GM21526 (cell line): ENCODE measurements at regions not wholly inside any gene's neighbourhood (a gene's known extent, or its start where the extent isn't known, plus 50 kb on each side); places are given as distances from the start of the nearest gene placed in this dataset.
"Not testable (repeated sequence)": the region's sequence is repeated elsewhere in the genome, so short reads cannot be mapped to it uniquely, and the experiment has no call there.

ENCODE experiments used
- ATAC-seq: cut with Tn5 transposase; IDR thresholded peaks from one replicate; pipeline ENCODE4 v1.9.1; 2021; ENCODE audit warnings: moderate library complexity; ENCODE audit not compliant: unreplicated experiment, low FRiP score

DNA sequence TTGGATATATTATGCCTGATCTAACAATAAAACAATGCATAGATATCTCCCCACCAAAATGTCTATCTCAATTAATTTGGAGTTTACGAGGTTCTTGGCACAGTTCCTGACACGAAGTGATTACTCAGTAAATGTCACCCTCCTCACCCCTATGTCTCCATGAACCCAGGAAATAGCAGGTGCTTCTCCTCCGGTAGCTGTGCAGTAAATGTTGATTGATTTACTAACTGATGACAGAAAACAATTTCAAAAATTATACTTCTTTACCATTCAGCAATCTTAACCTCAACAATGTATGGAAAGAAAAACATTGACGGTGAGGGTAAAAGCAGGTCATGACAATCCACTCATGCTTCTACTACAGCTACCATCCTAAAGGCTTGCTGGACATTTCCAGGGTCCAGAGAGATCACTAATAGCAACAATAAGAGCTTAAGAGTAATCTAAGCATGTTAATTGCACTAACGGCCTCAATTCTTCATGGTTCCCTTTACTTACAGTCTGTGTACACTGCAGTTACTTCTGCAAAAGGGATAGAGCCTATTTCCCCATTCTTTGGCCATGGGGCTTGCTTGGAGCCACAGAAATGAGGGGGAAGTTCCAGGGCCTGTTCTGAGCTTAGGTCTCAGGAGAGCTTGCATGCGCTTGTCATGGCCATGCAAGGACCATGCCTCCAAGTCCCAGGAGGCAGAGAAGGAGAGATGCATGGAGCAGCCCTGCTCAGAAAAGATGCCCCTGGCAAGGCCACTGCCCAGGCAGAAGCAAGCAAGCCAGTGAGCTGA is 222.6 kb downstream of the ATP6V0E2 start:
- not testable (repeated sequence) for ATAC-seq

DNA sequence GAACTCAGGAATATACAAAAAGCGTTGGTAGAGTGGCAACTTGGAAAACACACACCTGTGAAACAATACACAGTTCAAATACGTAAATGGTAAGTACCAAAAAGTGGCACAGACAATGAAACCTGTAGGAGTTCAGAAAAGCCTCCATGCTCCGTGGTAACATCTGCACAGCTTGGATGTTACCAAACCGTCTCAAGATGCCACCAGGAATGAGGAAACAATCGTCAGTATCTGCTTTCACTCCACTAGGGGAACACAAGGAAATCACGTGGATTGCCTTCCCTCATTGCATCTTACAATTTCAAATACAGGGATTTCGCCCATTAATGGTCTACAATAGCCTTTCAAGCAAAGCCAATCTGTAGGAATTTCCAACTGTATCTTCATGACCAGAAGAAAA is 224.6 kb upstream of the LRRC61 start:
- not testable (repeated sequence) for ATAC-seq

DNA sequence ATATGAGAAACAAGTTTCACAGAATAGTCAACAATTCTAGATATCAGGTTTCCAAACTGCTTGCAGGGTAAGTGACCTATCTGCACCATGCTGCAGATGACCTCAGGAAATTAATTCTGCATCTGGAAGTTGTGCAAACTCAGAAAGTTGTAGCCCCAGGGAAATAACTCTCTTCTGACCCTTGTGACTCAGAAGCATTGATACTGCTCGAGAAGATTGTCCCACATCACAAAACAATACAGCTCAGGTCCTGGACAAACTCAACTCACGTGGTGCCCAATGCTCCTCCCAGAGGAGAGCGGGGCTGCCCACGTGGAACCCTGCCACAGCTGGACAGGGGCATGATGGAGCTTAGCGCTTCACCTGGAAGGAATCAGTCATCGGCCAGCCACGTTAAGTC is 221.9 kb upstream of the LRRC61 start:
- ATAC-seq, result not testable (repeated sequence)

DNA sequence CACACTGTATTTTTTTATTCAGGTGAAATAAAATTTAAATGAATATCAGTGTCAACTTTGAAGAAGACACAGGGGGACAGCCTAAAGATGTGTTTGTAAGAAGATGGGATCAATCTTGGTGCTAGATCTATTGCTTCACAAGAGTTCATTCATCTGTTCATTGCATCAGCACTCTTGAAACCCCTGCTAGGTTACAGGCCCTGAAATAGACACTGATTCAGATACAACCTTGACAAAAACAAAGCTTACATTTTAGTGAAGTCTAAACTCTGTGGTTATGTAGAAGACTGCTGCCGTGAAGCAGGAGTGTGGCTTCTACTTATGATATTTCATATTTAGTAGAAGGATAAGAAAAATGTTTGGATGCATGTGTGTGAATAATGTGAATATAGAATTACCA is 215.9 kb upstream of the LRRC61 start:
- not testable (repeated sequence) for ATAC-seq

DNA sequence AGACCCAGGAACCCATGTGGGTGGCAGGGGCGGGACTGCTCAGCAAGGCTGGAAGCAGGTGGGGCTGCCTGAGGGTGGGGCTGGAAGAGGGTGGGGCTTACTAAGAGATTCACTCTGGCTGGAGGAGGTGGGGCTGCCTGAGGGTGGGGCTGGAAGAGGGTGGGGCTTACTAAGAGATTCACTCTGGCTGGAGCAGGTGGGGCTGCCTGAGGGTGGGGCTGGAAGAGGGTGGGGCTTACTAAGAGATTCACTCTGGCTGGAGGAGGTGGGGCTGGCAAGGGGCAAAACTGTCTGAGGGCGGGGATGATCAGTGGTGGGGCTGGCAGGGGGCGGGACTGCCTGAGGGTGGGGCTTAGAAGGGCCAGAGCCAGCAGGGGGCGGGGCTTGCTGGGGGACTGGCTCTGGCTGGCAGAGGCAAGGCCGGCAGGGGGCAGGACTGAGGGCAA is 212.8 kb upstream of the LRRC61 start:
- not testable (repeated sequence) for ATAC-seq

DNA sequence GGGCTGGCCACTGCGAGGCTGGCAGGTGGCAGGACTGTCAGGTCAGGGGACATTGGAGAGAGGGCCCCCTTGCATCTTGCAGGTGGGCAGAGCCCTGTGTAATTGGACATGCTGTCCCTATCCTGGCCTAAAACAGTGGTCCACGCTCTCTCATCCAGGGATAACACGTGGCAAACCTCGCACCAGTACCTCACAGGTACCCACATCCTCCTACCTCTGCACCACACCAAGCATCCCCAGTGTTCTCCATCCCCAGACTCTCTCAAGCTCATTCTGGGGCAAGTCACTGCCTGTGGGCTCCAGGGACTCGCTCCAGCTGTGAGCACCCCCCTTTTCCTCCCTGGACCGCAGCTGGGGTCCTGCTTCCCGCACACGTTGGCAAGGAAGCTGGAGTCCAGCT is 212.3 kb upstream of the LRRC61 start:
- ATAC-seq, result not testable (repeated sequence)

DNA sequence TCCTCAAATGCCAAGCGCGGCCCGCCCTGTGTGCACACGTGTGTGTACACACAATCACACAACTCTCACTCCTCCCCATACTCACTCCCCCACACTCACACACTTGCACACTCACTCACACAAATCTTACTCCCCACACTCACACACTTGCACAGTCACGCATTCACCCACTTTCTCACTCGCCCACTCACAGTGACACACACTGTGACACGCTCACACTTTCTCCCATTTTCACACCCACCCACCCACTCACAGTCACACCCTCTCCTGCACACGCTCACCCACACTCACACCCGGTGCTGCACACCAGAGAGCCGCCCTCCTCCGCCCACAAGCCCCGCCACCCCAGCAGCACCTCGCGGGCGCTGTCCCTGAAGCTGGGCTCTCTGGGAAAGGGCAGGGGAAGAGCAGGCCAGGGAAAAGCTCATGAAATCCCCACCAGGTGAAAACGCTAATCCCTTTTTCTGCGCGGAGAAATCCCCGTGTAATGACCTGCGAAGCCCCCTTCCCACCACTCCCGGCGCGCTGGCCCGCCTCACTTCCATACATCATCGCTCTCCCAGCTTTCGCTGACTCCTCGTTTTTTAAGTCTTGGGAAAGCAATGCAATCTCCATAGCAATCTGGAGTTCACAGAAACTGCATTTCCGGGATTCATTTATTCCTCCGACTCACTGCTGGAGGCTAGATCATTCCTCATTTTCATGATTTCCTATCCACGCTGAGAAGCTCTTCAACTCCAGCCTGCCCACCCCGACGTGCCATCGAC is 211.6 kb upstream of the LRRC61 start:
- ATAC-seq, result not testable (repeated sequence)

DNA sequence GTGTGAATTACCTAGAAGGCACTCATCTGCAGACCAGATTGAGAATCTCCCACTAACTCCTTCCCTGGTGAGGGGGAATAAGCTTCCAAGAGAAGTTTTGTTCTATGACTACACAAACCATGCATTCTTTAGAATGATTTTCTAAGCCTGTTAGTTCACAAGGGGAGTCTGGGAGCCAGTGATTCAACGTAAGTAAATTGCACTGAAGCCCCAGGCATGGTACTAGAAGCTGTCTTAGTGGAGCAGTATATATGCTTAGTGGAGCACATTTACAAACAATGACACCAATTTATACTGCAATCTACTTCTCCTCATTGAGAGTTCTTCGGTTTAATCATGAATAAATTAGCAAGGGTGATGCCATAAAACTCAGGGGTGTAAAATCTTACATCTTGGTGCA is 209.9 kb upstream of the LRRC61 start:
- ATAC-seq, result not testable (repeated sequence)

DNA sequence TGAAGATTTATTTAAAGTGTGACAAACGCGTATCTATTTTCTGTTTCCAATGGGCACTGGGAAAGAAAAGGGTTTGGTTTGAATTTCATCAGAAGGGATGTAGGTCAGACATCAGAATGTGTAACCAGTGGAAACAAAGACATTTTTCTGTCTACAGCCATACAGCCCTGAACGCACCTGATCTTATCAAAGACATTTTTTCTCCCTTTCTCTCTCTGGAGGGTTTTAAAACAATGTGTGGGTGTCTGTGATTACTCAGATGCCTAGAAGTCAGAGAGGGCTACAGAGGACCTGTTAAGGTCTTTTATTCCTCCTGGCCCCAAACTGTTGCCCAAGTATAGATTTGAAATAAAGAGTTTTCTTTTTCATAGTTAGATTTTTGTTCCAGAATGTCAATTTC is 208.6 kb upstream of the LRRC61 start:
- ATAC-seq, result not testable (repeated sequence)

DNA sequence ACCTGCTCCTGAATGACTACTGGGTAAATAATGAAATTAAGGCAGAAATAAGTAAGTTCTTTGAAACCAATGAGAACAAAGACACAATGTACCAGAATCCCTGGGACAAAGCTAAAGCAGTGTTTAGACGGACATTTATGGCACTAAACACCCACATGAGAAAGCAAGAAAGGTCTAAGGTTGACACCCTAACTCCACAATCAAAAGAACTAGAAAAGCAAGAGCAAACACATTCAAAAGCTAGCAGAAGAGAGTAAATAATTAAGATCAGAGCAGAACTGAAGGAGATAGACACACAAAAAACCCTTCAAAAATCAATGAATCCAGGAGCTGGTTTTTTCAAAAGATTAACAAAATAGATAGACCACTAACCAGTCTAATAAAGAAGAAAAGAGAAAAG is 203.2 kb upstream of the LRRC61 start:
- ATAC-seq, result not testable (repeated sequence)

DNA sequence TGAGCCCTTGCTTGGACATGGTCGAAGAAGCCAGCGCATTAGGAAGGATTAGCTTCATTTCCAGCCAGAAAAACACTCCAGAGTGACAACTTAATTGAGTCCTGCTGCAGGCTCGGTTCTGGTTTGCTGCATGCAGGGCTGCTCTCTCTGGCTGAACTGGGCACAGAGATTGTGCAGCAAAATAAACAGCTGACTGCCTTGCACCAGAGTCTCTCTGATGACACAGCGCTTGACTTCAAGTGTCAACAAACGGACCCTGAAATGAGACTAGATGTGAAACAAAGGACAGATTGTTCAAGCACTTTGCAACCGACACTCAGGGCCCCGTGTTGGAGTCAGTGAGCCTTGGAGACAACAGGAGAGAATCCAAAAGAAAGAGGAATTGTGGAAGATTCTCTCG is 197.3 kb upstream of the LRRC61 start:
- not testable (repeated sequence) for ATAC-seq

DNA sequence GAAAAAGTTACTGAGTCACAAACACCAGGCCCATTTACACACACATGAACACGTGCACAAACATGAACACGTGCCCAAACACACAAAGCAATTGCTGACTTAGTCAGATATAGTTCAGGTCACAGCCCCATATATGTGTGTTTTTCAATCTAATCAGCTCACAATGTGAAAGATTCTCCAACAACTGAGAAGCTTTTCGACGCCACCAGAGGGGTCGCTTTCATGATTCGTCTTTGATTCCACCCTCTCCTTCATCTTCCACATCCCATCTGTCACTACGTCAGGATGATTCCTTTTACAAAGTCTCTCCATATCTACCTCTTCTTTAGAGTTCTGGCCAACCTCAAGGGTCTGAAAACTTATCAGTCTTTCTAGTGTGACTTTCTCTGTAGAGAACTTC is 188.7 kb upstream of the LRRC61 start:
- not testable (repeated sequence) for ATAC-seq

DNA sequence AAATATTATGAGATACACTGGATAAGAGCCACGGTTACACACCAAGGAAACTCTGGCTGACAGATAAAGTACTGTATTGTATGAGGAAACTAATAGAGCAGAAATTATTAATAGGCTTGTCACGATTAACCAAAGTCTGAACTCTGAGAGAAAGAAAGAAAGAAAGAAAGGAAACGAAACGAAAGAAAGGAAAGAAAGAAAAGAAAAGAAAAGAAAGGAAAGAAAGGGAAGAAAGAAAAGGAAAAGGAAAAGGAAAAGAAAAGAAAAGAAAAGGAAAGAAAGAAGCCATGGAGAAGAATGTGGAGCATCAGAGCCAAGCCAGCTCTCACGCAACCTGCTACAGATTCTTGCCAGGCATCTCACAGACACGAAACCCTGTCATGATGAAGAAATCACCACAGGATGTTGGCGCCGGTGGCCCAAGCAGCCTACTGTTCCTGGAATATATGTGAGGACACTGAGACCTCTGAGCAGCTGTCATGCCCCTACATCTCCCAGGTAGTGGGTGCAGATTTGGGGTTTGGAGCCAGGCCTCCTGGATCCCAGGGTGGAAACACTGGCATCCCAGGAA is 187.4 kb upstream of the LRRC61 start:
- ATAC-seq, result not testable (repeated sequence)

DNA sequence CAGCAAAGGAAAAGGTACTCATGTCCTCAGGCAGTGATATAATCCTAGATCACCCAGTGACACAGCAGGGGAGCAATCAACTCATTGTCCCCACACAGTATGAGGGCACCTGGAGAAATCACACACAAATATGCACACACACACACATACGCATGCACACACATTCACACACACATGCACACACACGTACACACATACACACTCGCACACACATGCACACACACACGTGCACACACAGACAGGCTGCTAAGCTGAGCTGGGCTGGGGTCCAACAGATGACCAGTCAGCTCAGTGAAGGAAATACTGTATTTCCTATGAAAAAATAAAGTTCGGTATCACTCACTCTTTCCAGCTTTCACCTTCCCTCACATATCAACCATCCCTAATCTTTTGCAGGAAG is 183.3 kb upstream of the LRRC61 start:
- not testable (repeated sequence) for ATAC-seq

DNA sequence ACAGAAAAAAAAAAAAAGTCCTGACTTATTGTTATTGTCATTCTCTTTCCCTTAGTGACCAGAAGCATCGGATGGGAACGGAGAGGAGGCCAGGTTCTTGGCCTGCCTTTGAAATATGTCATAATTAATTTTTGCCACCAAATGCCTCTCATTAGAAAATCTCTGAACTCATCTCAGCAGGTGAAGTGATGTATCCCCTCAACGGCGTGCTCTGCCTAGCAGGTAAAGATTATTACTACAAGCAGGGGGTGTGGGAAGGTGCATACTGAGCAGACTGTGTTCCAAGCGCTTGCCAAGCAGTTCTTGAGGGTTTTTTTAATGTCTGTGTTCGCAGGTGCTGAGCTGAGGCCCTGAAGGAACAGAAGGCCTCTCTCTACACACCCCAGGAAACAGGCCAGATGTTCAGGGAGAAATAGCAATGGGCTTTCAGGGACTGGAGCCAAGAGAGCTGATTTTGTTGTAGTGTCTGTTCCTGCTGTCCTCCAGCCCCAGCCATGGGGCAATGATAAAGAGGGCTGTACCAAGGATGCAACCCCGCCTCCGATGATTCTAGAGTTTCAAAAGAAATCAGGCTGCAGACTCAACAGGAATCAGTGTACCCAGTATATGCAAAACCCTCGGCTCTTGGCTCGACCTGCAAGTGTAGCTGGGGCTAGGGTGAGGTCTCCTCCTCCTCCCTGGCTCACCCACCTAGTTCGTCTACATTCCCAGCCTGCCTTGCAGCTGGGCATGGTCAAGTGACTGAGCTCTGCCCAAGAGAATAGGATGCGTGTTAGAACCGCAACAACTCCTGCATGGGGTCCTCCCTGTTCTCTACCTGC is 181.4 kb upstream of the LRRC61 start:
- ATAC-seq, result not testable (repeated sequence)

DNA sequence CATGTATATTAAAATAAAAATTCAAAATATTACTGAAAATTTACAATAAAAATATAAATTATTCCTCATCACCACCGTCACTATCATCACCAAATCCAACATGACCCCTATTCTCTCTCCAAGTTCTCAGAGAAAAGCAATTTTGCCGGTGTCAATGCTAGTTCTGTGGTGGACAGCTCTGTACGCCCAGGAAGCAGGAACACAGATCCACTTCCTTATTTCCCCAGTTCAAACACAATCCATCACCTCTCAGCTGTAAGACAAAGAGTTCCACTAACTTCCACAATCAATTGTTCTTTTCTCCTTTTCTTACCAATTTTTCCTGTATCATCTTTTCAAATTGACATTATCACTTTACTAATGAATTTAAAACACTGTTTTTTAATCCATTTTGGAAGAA is 177.0 kb upstream of the LRRC61 start:
- ATAC-seq, result not testable (repeated sequence)

DNA sequence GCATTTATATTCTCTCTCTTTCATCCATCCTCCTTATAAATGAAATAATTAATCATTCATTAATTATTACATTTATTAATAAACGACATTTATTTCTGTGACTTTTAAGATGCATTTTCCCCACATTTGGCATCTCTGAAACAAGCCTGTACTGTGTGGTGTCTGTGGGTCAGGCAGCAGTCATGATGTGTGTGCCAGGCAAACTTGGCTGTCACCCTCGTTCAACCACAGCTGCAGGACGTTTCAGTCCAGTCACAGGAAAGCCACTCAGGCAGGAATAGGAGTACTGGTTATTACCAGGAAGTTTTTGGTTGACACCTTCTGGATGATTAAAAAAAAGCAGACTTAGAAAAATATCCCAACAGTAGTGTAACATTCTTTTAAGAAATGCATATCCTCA is 175.6 kb upstream of the LRRC61 start:
- ATAC-seq, result not testable (repeated sequence)

DNA sequence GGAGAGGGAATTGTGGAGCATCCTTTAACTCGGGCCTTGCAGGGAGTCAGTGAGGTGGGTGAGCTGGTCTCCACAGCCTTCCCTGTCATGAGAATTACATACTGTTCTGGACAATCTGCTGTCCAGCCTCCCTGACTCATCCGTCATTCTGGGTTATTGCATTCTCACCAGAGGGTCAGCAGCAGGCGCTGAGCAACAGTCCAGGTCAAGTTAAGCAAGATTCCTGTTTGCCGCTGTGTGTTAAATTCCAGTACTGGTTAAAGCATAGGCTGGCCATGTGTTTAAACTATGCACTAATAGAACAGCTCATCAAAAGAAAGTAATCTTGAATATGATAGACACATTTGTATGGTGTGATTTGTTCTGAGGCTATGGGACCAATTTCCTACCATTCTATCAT is 167.1 kb upstream of the LRRC61 start:
- ATAC-seq, result not testable (repeated sequence)

DNA sequence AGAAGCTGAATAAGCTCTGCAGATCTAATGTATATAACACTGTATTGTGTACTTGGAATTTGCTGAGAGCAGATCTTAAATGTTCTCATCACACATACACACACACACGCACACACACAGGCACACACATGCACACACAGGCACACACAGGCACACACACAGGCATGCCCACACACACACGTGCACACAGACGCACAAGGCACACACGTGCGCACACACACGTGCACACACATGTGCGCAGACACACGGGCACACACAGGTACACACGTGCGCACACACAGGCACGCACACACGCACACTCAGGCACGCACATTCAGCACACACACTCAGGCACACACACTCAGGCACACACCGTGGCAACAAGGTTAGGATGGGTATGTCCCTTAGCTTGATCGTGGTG is 164.5 kb upstream of the LRRC61 start:
- ATAC-seq, result not testable (repeated sequence)

DNA sequence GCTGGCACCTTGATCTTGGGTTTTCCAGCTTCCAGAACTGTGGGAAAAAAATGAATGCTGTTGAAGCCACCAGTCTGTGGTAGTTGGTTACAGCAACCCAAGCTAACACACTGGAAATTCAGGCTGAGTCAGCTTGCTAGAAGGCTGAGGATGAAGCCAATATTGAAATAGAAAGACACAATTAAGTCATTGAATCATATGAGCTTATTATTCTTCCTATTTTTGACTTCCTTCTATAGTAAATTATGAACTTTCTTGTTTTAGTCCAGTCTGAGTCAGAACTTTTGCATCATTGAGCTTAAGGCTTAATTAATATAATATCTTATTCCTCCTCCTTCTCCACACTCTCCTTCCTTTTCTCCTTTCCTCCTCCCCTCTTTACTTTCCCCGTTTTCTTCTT is 153.6 kb upstream of the LRRC61 start:
- ATAC-seq, result not testable (repeated sequence)
